ENCODE measurements at regions not wholly inside any gene's neighbourhood (a gene's known extent, or its start where the extent isn't known, plus 50 kb on each side); places are given as distances from the start of the nearest gene placed in this dataset.
"Not testable (repeated sequence)": the region's sequence is repeated elsewhere in the genome, so short reads cannot be mapped to it uniquely, and the experiment has no call there.

DNA sequence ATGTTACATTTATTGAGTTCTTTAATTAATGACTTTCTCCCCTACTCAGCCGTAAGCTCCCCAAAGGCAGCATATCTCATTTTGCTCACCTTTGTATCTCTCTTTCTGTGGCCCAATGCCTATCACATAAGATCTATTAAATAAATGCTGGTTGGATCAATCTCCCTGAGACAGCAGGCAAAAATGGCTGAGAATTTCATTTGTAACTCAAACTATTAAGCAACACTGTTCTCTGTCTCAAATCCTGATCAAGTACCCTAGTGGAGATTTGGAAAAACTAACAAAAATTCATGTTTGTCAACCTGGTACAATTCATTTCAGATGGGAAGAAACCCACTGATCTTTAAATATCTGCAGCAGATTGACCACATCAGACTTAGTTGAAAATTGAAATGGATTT lies 127.4 kb downstream of the ZFAND4 start:
- peaks cover 8% of the 10 kb centered on the region for H3K36me3 Mint-ChIP-seq (ENCODE audit: low read depth)
- H3K4me1 Mint-ChIP-seq, result no peaks in the 10 kb centered on the region
- TF ChIP-seq, protein P1, sequence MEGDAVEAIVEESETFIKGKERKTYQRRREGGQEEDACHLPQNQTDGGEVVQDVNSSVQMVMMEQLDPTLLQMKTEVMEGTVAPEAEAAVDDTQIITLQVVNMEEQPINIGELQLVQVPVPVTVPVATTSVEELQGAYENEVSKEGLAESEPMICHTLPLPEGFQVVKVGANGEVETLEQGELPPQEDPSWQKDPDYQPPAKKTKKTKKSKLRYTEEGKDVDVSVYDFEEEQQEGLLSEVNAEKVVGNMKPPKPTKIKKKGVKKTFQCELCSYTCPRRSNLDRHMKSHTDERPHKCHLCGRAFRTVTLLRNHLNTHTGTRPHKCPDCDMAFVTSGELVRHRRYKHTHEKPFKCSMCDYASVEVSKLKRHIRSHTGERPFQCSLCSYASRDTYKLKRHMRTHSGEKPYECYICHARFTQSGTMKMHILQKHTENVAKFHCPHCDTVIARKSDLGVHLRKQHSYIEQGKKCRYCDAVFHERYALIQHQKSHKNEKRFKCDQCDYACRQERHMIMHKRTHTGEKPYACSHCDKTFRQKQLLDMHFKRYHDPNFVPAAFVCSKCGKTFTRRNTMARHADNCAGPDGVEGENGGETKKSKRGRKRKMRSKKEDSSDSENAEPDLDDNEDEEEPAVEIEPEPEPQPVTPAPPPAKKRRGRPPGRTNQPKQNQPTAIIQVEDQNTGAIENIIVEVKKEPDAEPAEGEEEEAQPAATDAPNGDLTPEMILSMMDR (IDR thresholded peaks at IDR 0.05; ENCODE audit: unreplicated experiment in 3 of 3), result no peak
- no peaks in the 10 kb centered on the region for H3K27me3 Mint-ChIP-seq (ENCODE audit: low read depth)
- peaks cover under 1% of the 10 kb centered on the region for H3K9me3 Mint-ChIP-seq
- no peak overlapping the region for H3K4me3 Mint-ChIP-seq
- H3K27ac Mint-ChIP-seq, result no peak overlapping the region

DNA sequence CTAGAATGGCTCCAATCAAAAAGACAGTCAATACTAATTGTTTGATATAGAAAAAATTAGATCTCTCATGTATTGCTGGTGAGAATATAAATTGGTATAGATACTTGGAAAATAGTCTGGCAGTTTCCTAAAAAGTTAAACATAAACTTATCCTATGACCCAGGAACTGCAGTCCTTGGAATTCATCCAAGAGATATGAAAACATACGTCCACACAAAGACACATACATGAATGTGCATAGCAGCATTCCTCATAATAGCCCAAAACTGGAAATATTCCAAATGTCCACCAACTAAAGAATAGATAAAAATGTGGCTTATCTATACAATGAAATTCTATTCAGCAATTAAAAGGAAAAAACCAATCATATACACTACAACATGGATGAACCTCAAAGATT lies 128.4 kb downstream of the ZFAND4 start:
- TF ChIP-seq, protein P1 (IDR thresholded peaks at IDR 0.05; ENCODE audit: unreplicated experiment in 3 of 3), result no peak
- Mint-ChIP-seq H3K27me3 (ENCODE audit: low read depth) (no peaks in the 10 kb centered on the region), H3K4me3 (no peak overlapping the region), H3K27ac (no peak overlapping the region), H3K4me1 (no peaks in the 10 kb centered on the region), H3K36me3 (ENCODE audit: low read depth) (peaks cover 8% of the 10 kb centered on the region), H3K9me3 (peaks cover 7% of the 10 kb centered on the region)

DNA sequence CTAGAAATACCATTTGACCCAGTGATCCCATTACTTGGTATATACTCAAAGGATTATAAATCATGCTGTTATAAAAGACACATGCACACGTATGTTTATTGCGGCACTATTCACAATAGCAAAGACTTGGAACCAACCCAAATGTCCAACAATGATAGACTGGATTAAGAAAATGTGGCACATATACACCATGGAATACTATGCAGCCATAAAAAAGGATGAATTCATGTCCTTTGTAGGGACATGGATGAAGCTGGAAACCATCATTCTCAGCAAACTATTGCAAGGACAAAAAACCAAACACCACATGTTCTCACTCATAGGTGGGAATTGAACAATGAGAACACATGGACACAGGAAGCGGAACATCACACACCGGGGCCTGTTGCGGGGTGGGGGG lies 131.5 kb downstream of the ZFAND4 start:
- H3K4me1 Mint-ChIP-seq; H3K27ac Mint-ChIP-seq; H3K27me3 Mint-ChIP-seq (ENCODE audit: low read depth); H3K36me3 Mint-ChIP-seq (ENCODE audit: low read depth); H3K4me3 Mint-ChIP-seq: not testable (repeated sequence)
- peaks cover 15% of the 10 kb centered on the region for H3K9me3 Mint-ChIP-seq

DNA sequence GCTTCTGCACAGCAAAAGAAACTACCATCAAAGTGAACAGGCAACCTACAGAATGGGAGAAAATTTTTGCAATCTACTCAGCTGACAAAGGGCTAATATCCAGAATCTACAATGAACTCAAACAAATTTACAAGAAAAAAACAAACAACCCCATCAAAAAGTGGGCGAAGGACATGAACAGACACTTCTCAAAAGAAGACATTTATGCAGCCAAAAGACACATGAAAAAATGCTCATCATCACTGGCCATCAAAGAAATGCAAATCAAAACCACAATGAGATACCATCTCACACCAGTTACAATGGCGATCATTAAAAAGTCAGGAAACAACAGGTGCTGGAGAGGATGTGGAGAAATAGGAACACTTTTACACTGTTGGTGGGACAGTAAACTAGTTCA lies 132.0 kb downstream of the ZFAND4 start:
- not testable (repeated sequence) for H3K4me1 Mint-ChIP-seq, H3K27ac Mint-ChIP-seq

DNA sequence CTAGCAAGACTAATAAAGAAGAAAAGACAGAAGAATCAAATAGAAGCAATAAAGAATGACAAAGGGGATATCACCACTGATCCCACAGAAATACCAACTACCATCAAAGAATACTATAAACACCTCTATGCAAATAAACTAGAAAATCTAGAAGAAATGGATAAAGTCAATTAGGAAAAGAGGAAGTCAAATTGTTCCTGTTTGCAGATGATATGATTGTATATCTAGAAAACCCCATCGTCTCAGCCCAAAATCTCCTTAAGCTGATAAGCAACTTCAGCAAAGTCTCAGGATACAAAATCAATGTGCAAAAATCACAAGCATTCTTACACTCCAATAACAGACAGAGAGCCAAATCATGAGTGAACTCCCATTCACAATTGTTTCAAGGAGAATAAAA lies 133.0 kb downstream of the ZFAND4 start:
- H3K27ac Mint-ChIP-seq; H3K4me1 Mint-ChIP-seq; H3K27me3 Mint-ChIP-seq (ENCODE audit: low read depth); H3K36me3 Mint-ChIP-seq (ENCODE audit: low read depth); H3K4me3 Mint-ChIP-seq: not testable (repeated sequence)
- H3K9me3 Mint-ChIP-seq, result peaks cover 15% of the 10 kb centered on the region

More for the DNA sequence above, 132.0 kb downstream of the ZFAND4 start:
- H3K4me3 Mint-ChIP-seq; H3K36me3 Mint-ChIP-seq (ENCODE audit: low read depth); H3K27me3 Mint-ChIP-seq (ENCODE audit: low read depth): not testable (repeated sequence)
- peaks cover 15% of the 10 kb centered on the region for H3K9me3 Mint-ChIP-seq

DNA sequence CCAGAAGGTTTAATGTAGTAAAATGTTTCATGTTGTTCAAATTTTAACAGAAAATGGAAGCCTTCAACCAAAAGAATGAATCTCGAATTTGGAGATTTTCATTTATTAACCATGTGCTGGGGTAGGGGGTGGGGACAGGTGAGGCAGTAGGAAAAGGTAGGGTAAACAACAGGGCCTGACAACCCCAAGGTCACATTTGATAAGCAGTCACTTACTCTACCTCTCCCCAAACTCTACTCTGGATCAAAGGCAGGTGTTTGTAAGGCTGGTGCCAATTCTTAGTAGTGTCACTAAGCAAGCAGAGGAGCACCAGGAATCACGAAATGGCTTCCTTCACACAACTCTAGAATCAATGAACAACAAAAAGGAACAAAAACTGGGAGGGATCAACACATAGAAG lies 138.0 kb downstream of the ZFAND4 start:
- Mint-ChIP-seq H3K4me3 (no peak overlapping the region), H3K27me3 (ENCODE audit: low read depth) (no peaks in the 10 kb centered on the region), H3K9me3 (peaks cover 12% of the 10 kb centered on the region), H3K4me1 (no peaks in the 10 kb centered on the region), H3K27ac (no peak overlapping the region), H3K36me3 (ENCODE audit: low read depth) (peaks cover 16% of the 10 kb centered on the region)
- TF ChIP-seq, protein P1 (IDR thresholded peaks at IDR 0.05; ENCODE audit: unreplicated experiment in 3 of 3), result no peak

DNA sequence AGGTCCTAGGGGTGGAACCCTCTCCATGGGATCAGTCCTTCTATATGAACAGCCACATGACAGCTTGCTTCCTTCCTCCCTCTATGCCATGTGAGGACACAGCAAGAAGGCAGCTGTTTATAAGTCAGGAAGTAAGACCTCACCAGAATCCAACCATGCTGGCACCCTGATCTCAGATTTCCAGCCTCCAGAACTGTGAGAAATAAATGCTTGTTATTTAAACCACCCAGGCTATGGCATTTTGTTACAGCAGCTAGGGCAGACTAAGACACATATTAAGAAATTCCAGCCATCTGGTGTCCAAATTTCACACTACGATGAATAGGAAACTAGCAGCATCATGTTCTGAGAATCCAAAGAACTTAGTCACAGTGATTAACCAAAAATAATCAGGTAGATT lies 140.1 kb downstream of the ZFAND4 start:
- TF ChIP-seq, protein P1 (IDR thresholded peaks at IDR 0.05; ENCODE audit: unreplicated experiment in 3 of 3), result no peak
- H3K36me3 Mint-ChIP-seq (ENCODE audit: low read depth), result peaks cover 18% of the 10 kb centered on the region
- no peaks in the 10 kb centered on the region for H3K27me3 Mint-ChIP-seq (ENCODE audit: low read depth)
- H3K9me3 Mint-ChIP-seq, result no peaks in the 10 kb centered on the region
- no peaks in the 10 kb centered on the region for H3K4me1 Mint-ChIP-seq
- no peak overlapping the region for H3K4me3 Mint-ChIP-seq
- H3K27ac Mint-ChIP-seq, result no peak overlapping the region

All from nephron (organoid).